ENCODE measurements at regions not wholly inside any gene's neighbourhood (a gene's known extent, or its start where the extent isn't known, plus 50 kb on each side); places are given as distances from the start of the nearest gene placed in this dataset.

DNA sequence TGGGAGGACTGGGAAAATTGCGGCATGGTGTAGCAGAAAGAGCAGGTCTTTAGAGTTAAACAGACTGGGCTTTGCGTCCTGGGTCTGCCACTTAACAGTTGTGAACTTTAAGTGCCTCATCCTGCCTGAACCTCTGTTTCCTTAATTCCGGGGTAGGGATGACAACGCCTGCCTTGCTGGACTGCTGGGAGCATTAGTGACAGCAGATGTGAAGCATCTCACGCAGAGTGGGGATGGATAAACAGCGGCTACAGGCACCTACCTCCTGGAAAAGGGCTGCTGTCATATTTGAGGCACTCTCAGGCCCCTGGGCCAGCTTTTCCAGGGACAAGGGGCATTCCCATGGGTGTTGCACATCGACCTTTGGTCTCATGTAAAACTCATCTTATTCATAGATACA, 572.2 kb downstream of the TBC1D22A start:
- TF ChIP-seq GATA2 (IDR thresholded peaks at IDR 0.05; ENCODE audit: low read depth, low read length) = no peak
- no peak for TF ChIP-seq GATA3 (IDR thresholded peaks at IDR 0.05; ENCODE audit: low read depth, low read length)
